ENCODE measurements at regions not wholly inside any gene's neighbourhood (a gene's known extent, or its start where the extent isn't known, plus 50 kb on each side); places are given as distances from the start of the nearest gene placed in this dataset.
A peak's percentile ranks its signal among the peaks of the same experiment; 100 is the strongest.

GRCh38 chr12:93181409-93181965, 196.2 kb upstream of the NUDT4 start:
- Histone ChIP-seq H3K9ac (ENCODE audit: low read length in 2 of 2) (no peak overlapping the region), H3K4me3 (ENCODE audit: low read length in 2 of 2) (no peak overlapping the region), H3K27ac (ENCODE audit: low read length) (peak overlapping the region; percentile 12), H3K9me3 (ENCODE audit: control insufficient read depth in 2 of 2, low read length in 2 of 2) (no peaks in the 10 kb centered on the region), H3K27me3 (ENCODE audit: control insufficient read depth in 1 of 2, insufficient read depth in 2 of 2, low read length in 2 of 2) (no peaks in the 10 kb centered on the region), H3K36me3 (ENCODE audit: control insufficient read depth in 2 of 2, insufficient read depth in 2 of 2, low read length in 2 of 2) (no peaks in the 10 kb centered on the region), H3K4me1 (ENCODE audit: control insufficient read depth, insufficient read depth, low read length) (peaks cover 49% of the 10 kb centered on the region)

- Histone ChIP-seq H3K36me3 (ENCODE audit: control insufficient read depth in 2 of 2, insufficient read depth in 2 of 2, low read length in 2 of 2) (no peaks in the 10 kb centered on the region), H3K4me3 (ENCODE audit: low read length in 2 of 2) (peak overlapping the region; percentile 41 to 54)
Observed at GRCh38 chr12:93183940-93184671, 193.6 kb upstream of the NUDT4 start.

GRCh38 chr12:93184672-93185368, 192.9 kb upstream of the NUDT4 start:
- Histone ChIP-seq H3K9me3 (ENCODE audit: control insufficient read depth in 2 of 2, low read length in 2 of 2) (no peaks in the 10 kb centered on the region), H3K27me3 (ENCODE audit: control insufficient read depth in 1 of 2, insufficient read depth in 2 of 2, low read length in 2 of 2) (no peaks in the 10 kb centered on the region), H3K4me3 (ENCODE audit: low read length in 2 of 2) (peak overlapping the region; percentile 34 to 54), H3K27ac (ENCODE audit: low read length) (peak overlapping the region; percentile 80), H3K9ac (ENCODE audit: low read length in 2 of 2) (peak overlapping the region in 1 of 2 donors; percentile 28), H3K4me1 (ENCODE audit: control insufficient read depth, insufficient read depth, low read length) (peaks cover 25% of the 10 kb centered on the region), H3K36me3 (ENCODE audit: control insufficient read depth in 2 of 2, insufficient read depth in 2 of 2, low read length in 2 of 2) (no peaks in the 10 kb centered on the region)

More at GRCh38 chr12:93183940-93184671, 193.6 kb upstream of the NUDT4 start:
- H3K4me1 ChIP-seq (ENCODE audit: control insufficient read depth, insufficient read depth, low read length): peaks cover 30% of the 10 kb centered on the region
- H3K9me3 ChIP-seq (ENCODE audit: control insufficient read depth in 2 of 2, low read length in 2 of 2): no peaks in the 10 kb centered on the region
- H3K9ac ChIP-seq (ENCODE audit: low read length in 2 of 2): peak overlapping the region in 1 of 2 donors; percentile 28
- no peaks in the 10 kb centered on the region for H3K27me3 ChIP-seq (ENCODE audit: control insufficient read depth in 1 of 2, insufficient read depth in 2 of 2, low read length in 2 of 2)
- H3K27ac ChIP-seq (ENCODE audit: low read length): peak overlapping the region; percentile 80

GRCh38 chr12:93185369-93185741, 192.4 kb upstream of the NUDT4 start:
- Histone ChIP-seq H3K36me3 (ENCODE audit: control insufficient read depth in 2 of 2, insufficient read depth in 2 of 2, low read length in 2 of 2) (no peaks in the 10 kb centered on the region), H3K27ac (ENCODE audit: low read length) (no peak overlapping the region), H3K4me1 (ENCODE audit: control insufficient read depth, insufficient read depth, low read length) (peaks cover 24% of the 10 kb centered on the region)

GRCh38 chr12:93186131-93186530, 191.6 kb upstream of the NUDT4 start:
- no peak overlapping the region for H3K9ac ChIP-seq (ENCODE audit: low read length in 2 of 2)
- H3K27ac ChIP-seq (ENCODE audit: low read length): no peak overlapping the region
- no peaks in the 10 kb centered on the region for H3K9me3 ChIP-seq (ENCODE audit: control insufficient read depth in 2 of 2, low read length in 2 of 2)
- H3K36me3 ChIP-seq (ENCODE audit: control insufficient read depth in 2 of 2, insufficient read depth in 2 of 2, low read length in 2 of 2): no peaks in the 10 kb centered on the region
- no peak overlapping the region for H3K4me3 ChIP-seq (ENCODE audit: low read length in 2 of 2)
- peaks cover 24% of the 10 kb centered on the region for H3K4me1 ChIP-seq (ENCODE audit: control insufficient read depth, insufficient read depth, low read length)
- no peaks in the 10 kb centered on the region for H3K27me3 ChIP-seq (ENCODE audit: control insufficient read depth in 1 of 2, insufficient read depth in 2 of 2, low read length in 2 of 2)

More at GRCh38 chr12:93185369-93185741, 192.4 kb upstream of the NUDT4 start:
- H3K4me3 ChIP-seq (ENCODE audit: low read length in 2 of 2): no peak overlapping the region
- H3K27me3 ChIP-seq (ENCODE audit: control insufficient read depth in 1 of 2, insufficient read depth in 2 of 2, low read length in 2 of 2): no peaks in the 10 kb centered on the region
- H3K9ac ChIP-seq (ENCODE audit: low read length in 2 of 2): no peak overlapping the region
- H3K9me3 ChIP-seq (ENCODE audit: control insufficient read depth in 2 of 2, low read length in 2 of 2): no peaks in the 10 kb centered on the region

- Histone ChIP-seq H3K27ac (ENCODE audit: low read length) (no peak overlapping the region), H3K9me3 (ENCODE audit: control insufficient read depth in 2 of 2, low read length in 2 of 2) (no peaks in the 10 kb centered on the region), H3K27me3 (ENCODE audit: control insufficient read depth in 1 of 2, insufficient read depth in 2 of 2, low read length in 2 of 2) (no peaks in the 10 kb centered on the region), H3K36me3 (ENCODE audit: control insufficient read depth in 2 of 2, insufficient read depth in 2 of 2, low read length in 2 of 2) (no peaks in the 10 kb centered on the region), H3K4me3 (ENCODE audit: low read length in 2 of 2) (no peak overlapping the region), H3K4me1 (ENCODE audit: control insufficient read depth, insufficient read depth, low read length) (peaks cover 19% of the 10 kb centered on the region), H3K9ac (ENCODE audit: low read length in 2 of 2) (no peak overlapping the region)
Observed at GRCh38 chr12:93186621-93187020, 191.1 kb upstream of the NUDT4 start.

GRCh38 chr12:93191423-93191822, 186.3 kb upstream of the NUDT4 start:
- no peak overlapping the region for H3K9ac ChIP-seq (ENCODE audit: low read length in 2 of 2)
- no peak overlapping the region for H3K4me3 ChIP-seq (ENCODE audit: low read length in 2 of 2)
- H3K9me3 ChIP-seq (ENCODE audit: control insufficient read depth in 2 of 2, low read length in 2 of 2): no peaks in the 10 kb centered on the region
- no peaks in the 10 kb centered on the region for H3K27me3 ChIP-seq (ENCODE audit: control insufficient read depth in 1 of 2, insufficient read depth in 2 of 2, low read length in 2 of 2)
- H3K36me3 ChIP-seq (ENCODE audit: control insufficient read depth in 2 of 2, insufficient read depth in 2 of 2, low read length in 2 of 2): no peaks in the 10 kb centered on the region
- H3K4me1 ChIP-seq (ENCODE audit: control insufficient read depth, insufficient read depth, low read length): peaks cover 5% of the 10 kb centered on the region
- no peak overlapping the region for H3K27ac ChIP-seq (ENCODE audit: low read length)

GRCh38 chr12:93191956-93192355, 185.8 kb upstream of the NUDT4 start:
- Histone ChIP-seq H3K27ac (ENCODE audit: low read length) (no peak overlapping the region), H3K4me3 (ENCODE audit: low read length in 2 of 2) (peak overlapping the region; percentile 9 to 54), H3K9me3 (ENCODE audit: control insufficient read depth in 2 of 2, low read length in 2 of 2) (no peaks in the 10 kb centered on the region), H3K9ac (ENCODE audit: low read length in 2 of 2) (no peak overlapping the region), H3K36me3 (ENCODE audit: control insufficient read depth in 2 of 2, insufficient read depth in 2 of 2, low read length in 2 of 2) (no peaks in the 10 kb centered on the region), H3K4me1 (ENCODE audit: control insufficient read depth, insufficient read depth, low read length) (peaks cover 5% of the 10 kb centered on the region), H3K27me3 (ENCODE audit: control insufficient read depth in 1 of 2, insufficient read depth in 2 of 2, low read length in 2 of 2) (no peaks in the 10 kb centered on the region)

GRCh38 chr12:93192878-93193277, 184.8 kb upstream of the NUDT4 start:
- Histone ChIP-seq H3K9ac (ENCODE audit: low read length in 2 of 2) (no peak overlapping the region), H3K9me3 (ENCODE audit: control insufficient read depth in 2 of 2, low read length in 2 of 2) (no peaks in the 10 kb centered on the region), H3K4me3 (ENCODE audit: low read length in 2 of 2) (no peak overlapping the region), H3K36me3 (ENCODE audit: control insufficient read depth in 2 of 2, insufficient read depth in 2 of 2, low read length in 2 of 2) (no peaks in the 10 kb centered on the region), H3K27ac (ENCODE audit: low read length) (no peak overlapping the region), H3K4me1 (ENCODE audit: control insufficient read depth, insufficient read depth, low read length) (peaks cover 5% of the 10 kb centered on the region), H3K27me3 (ENCODE audit: control insufficient read depth in 1 of 2, insufficient read depth in 2 of 2, low read length in 2 of 2) (no peaks in the 10 kb centered on the region)

- H3K4me3 ChIP-seq (ENCODE audit: low read length in 2 of 2): no peak overlapping the region
Observed at GRCh38 chr12:93195511-93195910, 182.2 kb upstream of the NUDT4 start.

More at GRCh38 chr12:93195511-93195910, 182.2 kb upstream of the NUDT4 start:
- H3K9me3 ChIP-seq (ENCODE audit: control insufficient read depth in 2 of 2, low read length in 2 of 2): no peaks in the 10 kb centered on the region
- H3K27ac ChIP-seq (ENCODE audit: low read length): no peak overlapping the region
- H3K4me1 ChIP-seq (ENCODE audit: control insufficient read depth, insufficient read depth, low read length): peaks cover 5% of the 10 kb centered on the region
- no peaks in the 10 kb centered on the region for H3K36me3 ChIP-seq (ENCODE audit: control insufficient read depth in 2 of 2, insufficient read depth in 2 of 2, low read length in 2 of 2)
- H3K9ac ChIP-seq (ENCODE audit: low read length in 2 of 2): no peak overlapping the region
- H3K27me3 ChIP-seq (ENCODE audit: control insufficient read depth in 1 of 2, insufficient read depth in 2 of 2, low read length in 2 of 2): no peaks in the 10 kb centered on the region
